Upper lobe of left lung (tissue), 6 donors: ENCODE measurements at regions not wholly inside any gene's neighbourhood (a gene's known extent, or its start where the extent isn't known, plus 50 kb on each side); places are given as distances from the start of the nearest gene placed in this dataset.

Source experiments
- ATAC-seq, 2 donors: fragments of 200-7000 bp; cut with Tn5 transposase; one replicate each; pipeline ENCODE4 v1.9.1; 2022; ENCODE audit warnings: mild to moderate bottlenecking in 2 of 2, moderate library complexity in 2 of 2; ENCODE audit not compliant: low FRiP score in 2 of 2
- DNase-seq, 2 donors: peaks; one replicate each; pipeline ENCODE4 v3.0.0-alpha.2; 2019 to 2020
- H3K27ac ChIP-seq, 4 donors: fragments of 200-600 bp; sonication (generic); one replicate each; pipeline ENCODE4 v1.5.1; 2016 to 2019
- H3K27me3 ChIP-seq, 4 donors: fragments of 200-600 bp; sonication (generic); one replicate each; pipeline ENCODE4 v1.5.1; 2017 to 2019
- H3K36me3 ChIP-seq, 4 donors: fragments of 200-600 bp; sonication (generic); one replicate each; pipeline ENCODE4 v1.5.1; 2016 to 2019
- H3K4me1 ChIP-seq, 4 donors: fragments of 200-600 bp; sonication (generic); one replicate each; pipeline ENCODE4 v1.5.1; 2018 to 2019
- H3K4me3 ChIP-seq, 4 donors: fragments of 200-600 bp; sonication (generic); one replicate each; pipeline ENCODE4 v1.5.1; 2017 to 2019; ENCODE audit warnings: mild to moderate bottlenecking in 2 of 4, moderate library complexity in 1 of 4
- H3K9me3 ChIP-seq, 4 donors: fragments of 200-600 bp; sonication (generic); one replicate each; pipeline ENCODE4 v1.5.1; 2018 to 2019
- CTCF ChIP-seq, 6 experiments: fragments of 450-650 bp in 4 of 6; fragments of 200-600 bp in 2 of 6; sonication (generic) in 2 of 6; IDR thresholded peaks; one replicate each; pipeline ENCODE4 v1.5.1; 2016 to 2019; ENCODE audit warnings: antibody characterized with exemption in 6 of 6
- EP300 ChIP-seq, 4 donors: sonication (generic); formaldehyde crosslinking; IDR thresholded peaks; one replicate each; pipeline ENCODE4 v1.5.1; 2017; ENCODE audit warnings: antibody characterized with exemption in 4 of 4, control low read depth in 2 of 4
- POLR2A ChIP-seq, 4 donors: fragments of 450-650 bp; IDR thresholded peaks; one replicate each; pipeline ENCODE4 v1.5.1; 2016 to 2017; ENCODE audit warnings: antibody characterized with exemption in 4 of 4, mild to moderate bottlenecking in 2 of 4
- POLR2AphosphoS5 ChIP-seq, 2 donors: sonication (generic); formaldehyde crosslinking; IDR thresholded peaks; one replicate each; pipeline ENCODE4 v1.5.1; 2017; ENCODE audit warnings: antibody characterized with exemption in 2 of 2
- WGBS, 2 donors: methylation state at CpG; one replicate each; pipeline ENCODE4 v1.1.5; 2017 to 2018; 5-methylcytosine and 5-hydroxymethylcytosine counted together
- donor health status: DM: no; HTN: no; CAD: no; lungs with moderate emphysema.
- donor health status: DM: no; HTN: yes; CAD: no; lungs with severe emphysema.

DNA sequence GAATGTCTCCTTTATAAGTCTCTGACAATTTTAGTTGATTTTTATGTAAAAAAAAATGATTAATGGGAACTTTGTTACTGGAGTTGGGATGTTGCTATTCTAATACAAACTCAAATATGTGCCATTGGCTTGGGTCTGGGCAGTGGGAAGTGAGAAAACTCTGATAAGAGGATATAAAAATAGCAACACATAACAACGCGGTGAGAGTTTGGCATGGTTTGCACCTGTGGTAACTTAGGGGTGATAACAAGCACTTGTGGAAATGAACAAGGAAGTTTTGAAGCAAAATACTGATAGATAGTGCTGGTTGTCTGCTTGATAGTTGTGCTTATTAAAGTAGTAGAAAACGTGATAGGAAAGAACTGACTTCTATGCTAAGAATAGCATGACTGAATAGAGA lies 743.3 kb upstream of the AGA start:
- Histone ChIP-seq H3K9me3 (no peaks in the 10 kb centered on the region), H3K4me1 (no peaks in the 10 kb centered on the region), H3K27me3 (no peaks in the 10 kb centered on the region), H3K4me3 (no peak overlapping the region), H3K27ac (no peak overlapping the region), H3K36me3 (no peaks in the 10 kb centered on the region)
- ATAC-seq (no peak), DNase-seq (no peak)
- WGBS, 2 donors = 15 to 38% methylated on average over 3 of the region's 3 CpGs
- TF ChIP-seq POLR2AphosphoS5 (IDR thresholded peaks at IDR 0.05) = no peak
- TF ChIP-seq POLR2A (IDR thresholded peaks at IDR 0.05) = no peak
- no peak for TF ChIP-seq EP300 (IDR thresholded peaks at IDR 0.05)
- no peak for TF ChIP-seq CTCF (IDR thresholded peaks at IDR 0.05)

DNA sequence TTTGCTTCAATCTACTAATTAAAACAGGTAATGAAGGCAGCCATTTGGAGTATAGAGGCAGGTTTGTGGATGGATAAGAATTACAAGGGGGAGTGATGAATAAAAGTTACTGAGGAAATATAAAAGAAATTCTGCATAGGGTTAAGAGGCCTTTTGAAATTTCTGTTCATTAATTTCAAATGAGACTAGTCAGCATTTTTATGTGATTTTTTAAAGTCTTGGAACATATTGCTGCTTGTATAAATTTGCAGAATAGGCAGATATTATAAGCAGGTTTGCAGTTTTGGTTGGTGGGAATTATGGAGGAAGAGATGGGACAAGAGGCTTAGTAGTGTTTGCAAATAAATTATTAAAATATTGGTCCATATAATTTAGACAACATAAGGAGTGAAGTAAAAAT lies 750.4 kb upstream of the AGA start:
- H3K4me1 ChIP-seq = no peaks in the 10 kb centered on the region
- H3K9me3 ChIP-seq = no peaks in the 10 kb centered on the region
- no peaks in the 10 kb centered on the region for H3K27me3 ChIP-seq
- H3K4me3 ChIP-seq = no peak overlapping the region
- H3K27ac ChIP-seq = no peak overlapping the region
- H3K36me3 ChIP-seq = no peaks in the 10 kb centered on the region
- TF ChIP-seq EP300 (IDR thresholded peaks at IDR 0.05) (no peak), CTCF (IDR thresholded peaks at IDR 0.05) (no peak), POLR2AphosphoS5 (IDR thresholded peaks at IDR 0.05) (no peak), POLR2A (IDR thresholded peaks at IDR 0.05) (no peak)
- ATAC-seq = no peak
- DNase-seq = no peak

DNA sequence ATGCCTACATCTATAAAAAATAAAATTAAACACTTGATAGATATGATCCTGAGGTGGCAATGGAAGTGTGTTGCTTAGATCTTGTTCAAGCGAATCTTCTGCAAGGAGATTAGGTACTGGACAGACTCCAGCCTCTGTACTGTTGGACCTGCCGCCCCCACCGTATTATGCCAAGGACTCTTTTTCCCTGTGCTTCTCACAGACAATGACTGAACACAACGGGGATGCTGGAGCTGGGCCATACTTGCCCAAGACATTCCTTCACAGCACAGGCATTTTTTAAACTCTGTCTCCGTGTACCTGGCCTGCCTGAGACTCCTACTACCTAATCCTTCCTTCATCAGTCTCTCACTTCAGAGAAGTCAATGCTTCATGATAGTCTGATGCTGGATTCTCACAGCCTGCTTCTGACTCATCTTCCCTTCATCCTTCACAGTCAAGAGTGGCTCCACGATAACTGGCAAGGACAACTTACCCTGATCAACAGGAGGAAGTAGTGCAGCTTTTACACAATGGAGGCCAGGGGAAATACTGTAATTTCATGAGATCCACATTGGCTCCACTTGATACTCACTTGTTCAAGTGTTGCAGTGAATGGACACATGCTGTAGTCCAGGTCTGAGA lies 754.6 kb upstream of the AGA start:
- 86 to 87% methylated on average over 6 of the region's 6 CpGs for WGBS, 2 donors
- Histone ChIP-seq H3K4me1 (no peaks in the 10 kb centered on the region), H3K36me3 (no peaks in the 10 kb centered on the region), H3K9me3 (no peaks in the 10 kb centered on the region), H3K27me3 (no peaks in the 10 kb centered on the region), H3K4me3 (no peak overlapping the region), H3K27ac (no peak overlapping the region)
- DNase-seq (no peak), ATAC-seq (no peak)
- no peak for TF ChIP-seq CTCF (IDR thresholded peaks at IDR 0.05)
- no peak for TF ChIP-seq EP300 (IDR thresholded peaks at IDR 0.05)
- no peak for TF ChIP-seq POLR2A (IDR thresholded peaks at IDR 0.05)
- TF ChIP-seq POLR2AphosphoS5 (IDR thresholded peaks at IDR 0.05) = no peak

DNA sequence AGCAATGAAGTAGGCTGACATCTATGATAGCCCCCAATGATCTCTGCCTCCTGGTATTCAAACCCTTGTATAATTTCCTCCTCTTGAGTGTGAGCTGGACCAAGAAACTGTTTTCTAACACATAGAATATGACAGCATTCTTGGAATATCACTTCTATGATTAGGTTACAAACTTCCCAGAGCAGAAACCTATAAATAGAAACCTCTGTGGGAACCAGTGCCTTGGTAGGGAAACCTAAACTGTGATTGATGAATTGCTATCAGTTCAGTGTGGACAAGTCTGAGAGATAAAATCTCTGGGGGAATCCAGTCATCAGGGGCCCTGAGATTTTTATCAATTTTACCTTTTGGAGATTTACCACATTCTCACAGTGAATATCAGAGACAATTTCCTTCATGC lies 756.5 kb upstream of the AGA start:
- DNase-seq (no peak), ATAC-seq (no peak)
- no peaks in the 10 kb centered on the region for H3K36me3 ChIP-seq
- no peaks in the 10 kb centered on the region for H3K4me1 ChIP-seq
- H3K27ac ChIP-seq = no peak overlapping the region
- no peak for TF ChIP-seq CTCF (IDR thresholded peaks at IDR 0.05)
- no peak for TF ChIP-seq POLR2A (IDR thresholded peaks at IDR 0.05)
- no peak for TF ChIP-seq EP300 (IDR thresholded peaks at IDR 0.05)
- TF ChIP-seq POLR2AphosphoS5 (IDR thresholded peaks at IDR 0.05) = no peak
- H3K9me3 ChIP-seq = no peaks in the 10 kb centered on the region
- no peaks in the 10 kb centered on the region for H3K27me3 ChIP-seq
- no peak overlapping the region for H3K4me3 ChIP-seq

DNA sequence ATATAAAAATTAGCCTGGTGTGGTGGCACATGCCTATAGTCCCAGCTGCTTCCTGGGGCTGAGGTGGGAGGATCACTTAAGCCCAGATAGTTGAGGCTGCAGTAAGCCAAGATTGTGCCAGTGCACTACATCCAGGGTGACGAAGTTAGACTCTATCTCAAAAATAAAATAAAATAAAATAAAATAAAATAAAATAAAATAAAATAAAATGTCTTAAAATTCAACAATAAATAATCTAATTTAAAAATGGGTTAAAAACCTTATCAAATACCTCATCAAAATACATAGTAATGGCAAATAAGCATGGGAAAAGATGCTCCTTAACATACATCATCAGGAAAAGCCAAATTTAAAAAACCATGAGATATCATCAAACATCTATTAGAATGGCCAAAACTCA lies 760.2 kb upstream of the AGA start:
- TF ChIP-seq EP300 (IDR thresholded peaks at IDR 0.05) = no peak
- no peak for TF ChIP-seq CTCF (IDR thresholded peaks at IDR 0.05)
- no peak for TF ChIP-seq POLR2AphosphoS5 (IDR thresholded peaks at IDR 0.05)
- TF ChIP-seq POLR2A (IDR thresholded peaks at IDR 0.05) = no peak
- 63 to 64% methylated on average over 1 of the region's 1 CpG for WGBS, 2 donors
- Histone ChIP-seq H3K4me1 (no peaks in the 10 kb centered on the region), H3K36me3 (no peaks in the 10 kb centered on the region), H3K9me3 (no peaks in the 10 kb centered on the region), H3K27ac (no peak overlapping the region), H3K4me3 (no peak overlapping the region), H3K27me3 (no peaks in the 10 kb centered on the region)
- DNase-seq (no peak), ATAC-seq (no peak)
